B cell (primary cell): ENCODE measurements at regions not wholly inside any gene's neighbourhood (a gene's known extent, or its start where the extent isn't known, plus 50 kb on each side); places are given as distances from the start of the nearest gene placed in this dataset.

ENCODE experiments used
- ATAC-seq: fragments of 200-7000 bp; cut with Tn5 transposase; one replicate; pipeline ENCODE4 v1.10.0; 2021; ENCODE audit warnings: low read depth, mild to moderate bottlenecking, moderate number of reproducible peaks, moderate library complexity
- CTCF ChIA-PET: fragments of 350-600 bp; sonication (Branson Sonifier 250); formaldehyde crosslinking; loops from one replicate; lab custom pipeline; 2021; ENCODE audit warnings: antibody characterized with exemption, inconsistent platforms; lab: Charles Lee
- POLR2A ChIA-PET: fragments of 350-600 bp; sonication (Branson Sonifier 250); formaldehyde crosslinking; loops from one replicate; lab custom pipeline; 2021; ENCODE audit warnings: antibody characterized with exemption; lab: Charles Lee
- DNase-seq: peaks from one replicate; pipeline ENCODE4 v3.0.0; 2013
- H2AFZ ChIP-seq: 2 replicates; pipeline ENCODE4 v1.6.1; 2012; ENCODE audit warnings: mild to moderate bottlenecking, low read depth, low read length; ENCODE audit not compliant: insufficient read depth, poor library complexity, severe bottlenecking
- H3K27ac ChIP-seq, 2 donors: 1 replicate in 1 of 2; 2 replicates in 1 of 2; pipeline ENCODE4 v1.5.1; 2012 to 2013; ENCODE audit warnings: low read length in 2 of 2, mild to moderate bottlenecking in 2 of 2, moderate library complexity in 1 of 2
- H3K27me3 ChIP-seq, 4 experiments: fragments of 200-600 bp in 1 of 4; sonication (generic) in 1 of 4; replicated peaks in 1 of 4; 1 replicate in 2 of 4; 2 replicates in 2 of 4; pipeline versions ENCODE4 v1.6.1 to v1.7.0; 2013 to 2016; ENCODE audit warnings: low read length in 3 of 4, mild to moderate bottlenecking in 2 of 4, mixed read lengths in 1 of 4, moderate library complexity in 1 of 4; ENCODE audit not compliant: insufficient read depth in 4 of 4, control insufficient read depth in 3 of 4; ENCODE audit errors: control extremely low read depth in 1 of 4
- H3K36me3 ChIP-seq, 2 experiments: replicated peaks in 1 of 2; 1 replicate in 1 of 2; 2 replicates in 1 of 2; pipeline versions ENCODE4 v1.6.1 to v1.7.1; 2013; ENCODE audit warnings: low read length in 1 of 2; ENCODE audit not compliant: insufficient read depth in 2 of 2, control insufficient read depth in 1 of 2; ENCODE audit errors: control extremely low read depth in 1 of 2, extremely low read depth in 1 of 2
- H3K4me1 ChIP-seq, 2 donors: fragments of 200-600 bp in 1 of 2; sonication (generic) in 1 of 2; 1 replicate in 1 of 2; 2 replicates in 1 of 2; pipeline versions ENCODE4 v1.5.1 to v1.6.1; 2013 to 2017; ENCODE audit warnings: low read length in 2 of 2; ENCODE audit not compliant: control insufficient read depth in 2 of 2, insufficient read depth in 2 of 2
- H3K4me2 ChIP-seq: replicated peaks from 2 replicates; pipeline ENCODE3; 2012; ENCODE audit warnings: mild to moderate bottlenecking, low read depth, low read length; ENCODE audit not compliant: poor library complexity, severe bottlenecking
- H3K4me3 ChIP-seq, 5 experiments: fragments of 200-600 bp in 1 of 5; sonication (generic) in 1 of 5; 1 replicate in 3 of 5; 2 replicates in 2 of 5; pipeline versions ENCODE4 v1.5.1 to v1.7.0; 2011 to 2016; ENCODE audit warnings: low read length in 4 of 5, mild to moderate bottlenecking in 4 of 5, low read depth in 2 of 5, control low read depth in 1 of 5, moderate library complexity in 1 of 5; ENCODE audit not compliant: insufficient read depth in 1 of 5; ENCODE audit errors: control extremely low read depth in 1 of 5, extremely low read depth in 1 of 5
- H3K79me2 ChIP-seq: fragments of 200-600 bp; sonication (generic); one replicate; pipeline ENCODE4 v1.6.0; 2016; ENCODE audit warnings: low read length; ENCODE audit not compliant: control insufficient read depth, insufficient read depth
- H3K9ac ChIP-seq: fragments of 200-600 bp; sonication (generic); 2 replicates; pipeline ENCODE4 v1.6.1; 2017; ENCODE audit warnings: mild to moderate bottlenecking, low read length, moderate library complexity
- H3K9me3 ChIP-seq, 3 donors: one replicate each; pipeline versions ENCODE4 v1.6.1 to v1.7.1; 2013; ENCODE audit warnings: low read length in 2 of 3; ENCODE audit not compliant: control insufficient read depth in 2 of 3, insufficient read depth in 1 of 3; ENCODE audit errors: control extremely low read depth in 1 of 3
- H4K20me1 ChIP-seq: 2 replicates; pipeline ENCODE4 v1.6.0; 2012; ENCODE audit warnings: mild to moderate bottlenecking, low read length; ENCODE audit not compliant: insufficient read depth, control insufficient read depth, poor library complexity, severe bottlenecking
- H3K27ac Mint-ChIP-seq: one replicate; pipeline ENCODE4 v1.8.0; 2021; ENCODE audit warnings: mixed read lengths
- H3K27me3 Mint-ChIP-seq: one replicate; pipeline ENCODE4 v1.8.0; 2021; ENCODE audit warnings: mixed read lengths
- H3K4me1 Mint-ChIP-seq: one replicate; pipeline ENCODE4 v1.8.0; 2021; ENCODE audit warnings: mixed read lengths
- H3K4me3 Mint-ChIP-seq: one replicate; pipeline ENCODE4 v1.8.0; 2021; ENCODE audit warnings: mixed read lengths
- H3K9me3 Mint-ChIP-seq: one replicate; pipeline ENCODE4 v1.8.0; 2022; ENCODE audit warnings: mixed read lengths; ENCODE audit not compliant: insufficient read depth
- EZH2 ChIP-seq: IDR thresholded peaks from 2 replicates; pipeline ENCODE4 v1.6.1; 2012; ENCODE audit warnings: borderline replicate concordance, low read depth, mild to moderate bottlenecking, moderate library complexity, low read length; ENCODE audit not compliant: insufficient read depth, poor library complexity, severe bottlenecking
- WGBS: methylation state at CpG from one replicate; pipeline ENCODE4 v1.1.5; 2013; ENCODE audit warnings: missing lambda C conversion rate; ENCODE audit not compliant: insufficient coverage; 5-methylcytosine and 5-hydroxymethylcytosine counted together
- intact Hi-C: fragments of 100-400 bp; cut with micrococcal nuclease; formaldehyde crosslinking; loops from one replicate; pipeline ENCODE4 v1.10.0; 2022
- TF ChIP-seq, protein P1 (sequence below): fragments of 200-600 bp; IDR thresholded peaks from one replicate; pipeline ENCODE4 v1.8.0; 2022; ENCODE audit warnings: antibody characterized with exemption, mild to moderate bottlenecking

GRCh38 chr18:39299152-39299551 lies 1733.6 kb upstream of the CELF4 start:
- TF ChIP-seq, protein P1, sequence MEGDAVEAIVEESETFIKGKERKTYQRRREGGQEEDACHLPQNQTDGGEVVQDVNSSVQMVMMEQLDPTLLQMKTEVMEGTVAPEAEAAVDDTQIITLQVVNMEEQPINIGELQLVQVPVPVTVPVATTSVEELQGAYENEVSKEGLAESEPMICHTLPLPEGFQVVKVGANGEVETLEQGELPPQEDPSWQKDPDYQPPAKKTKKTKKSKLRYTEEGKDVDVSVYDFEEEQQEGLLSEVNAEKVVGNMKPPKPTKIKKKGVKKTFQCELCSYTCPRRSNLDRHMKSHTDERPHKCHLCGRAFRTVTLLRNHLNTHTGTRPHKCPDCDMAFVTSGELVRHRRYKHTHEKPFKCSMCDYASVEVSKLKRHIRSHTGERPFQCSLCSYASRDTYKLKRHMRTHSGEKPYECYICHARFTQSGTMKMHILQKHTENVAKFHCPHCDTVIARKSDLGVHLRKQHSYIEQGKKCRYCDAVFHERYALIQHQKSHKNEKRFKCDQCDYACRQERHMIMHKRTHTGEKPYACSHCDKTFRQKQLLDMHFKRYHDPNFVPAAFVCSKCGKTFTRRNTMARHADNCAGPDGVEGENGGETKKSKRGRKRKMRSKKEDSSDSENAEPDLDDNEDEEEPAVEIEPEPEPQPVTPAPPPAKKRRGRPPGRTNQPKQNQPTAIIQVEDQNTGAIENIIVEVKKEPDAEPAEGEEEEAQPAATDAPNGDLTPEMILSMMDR: no peak
- TF ChIP-seq EZH2: no peak
- DNase-seq (no peak), ATAC-seq (no peak)
- 93% methylated on average over 2 of the region's 4 CpGs for WGBS
- Mint-ChIP-seq H3K4me1 (no peaks in the 10 kb centered on the region), H3K4me3 (no peak overlapping the region), H3K27ac (no peak overlapping the region), H3K27me3 (no peaks in the 10 kb centered on the region), H3K9me3 (peaks cover 2% of the 10 kb centered on the region)
- intact Hi-C loops: no loop called here
- Histone ChIP-seq H2AFZ (no peak overlapping the region), H3K9me3 (peaks cover 0 to 12% (median 0%) of the 10 kb centered on the region in 3 donors), H3K9ac (no peak overlapping the region), H3K36me3 (no peaks in the 10 kb centered on the region), H3K4me1 (no peaks in the 10 kb centered on the region), H3K4me3 (no peak overlapping the region), H3K79me2 (no peaks in the 10 kb centered on the region), H3K27me3 (no peaks in the 10 kb centered on the region), H4K20me1 (no peaks in the 10 kb centered on the region), H3K27ac (no peak overlapping the region), H3K4me2 (no peak overlapping the region)
- ChIA-PET CTCF (no interaction called here), POLR2A (no interaction called here)

GRCh38 chr18:39297225-39297624 lies 1731.6 kb upstream of the CELF4 start:
- CTCF ChIA-PET: no interaction called here
- H3K4me1 Mint-ChIP-seq: no peaks in the 10 kb centered on the region
- no peaks in the 10 kb centered on the region for H3K79me2 ChIP-seq
- H3K4me3 ChIP-seq: no peak overlapping the region
- H3K36me3 ChIP-seq: no peaks in the 10 kb centered on the region
- no peaks in the 10 kb centered on the region for H3K27me3 ChIP-seq
- H3K4me2 ChIP-seq: no peak overlapping the region
- POLR2A ChIA-PET: no interaction called here
- intact Hi-C loops: no loop called here
- H3K27me3 Mint-ChIP-seq: no peaks in the 10 kb centered on the region
- no peak for DNase-seq
- no CpG with 5 or more reads among the region's 1 CpG for WGBS
- H2AFZ ChIP-seq: no peak overlapping the region
- H3K4me3 Mint-ChIP-seq: no peak overlapping the region
- no peaks in the 10 kb centered on the region for H3K4me1 ChIP-seq
- no peak overlapping the region for H3K9ac ChIP-seq
- no peaks in the 10 kb centered on the region for H4K20me1 ChIP-seq
- no peak overlapping the region for H3K27ac ChIP-seq
- ATAC-seq: no peak
- peaks cover 0 to 12% (median 0%) of the 10 kb centered on the region in 3 donors for H3K9me3 ChIP-seq
- peaks cover 2% of the 10 kb centered on the region for H3K9me3 Mint-ChIP-seq
- TF ChIP-seq, protein P1: no peak
- TF ChIP-seq EZH2: no peak
- H3K27ac Mint-ChIP-seq: no peak overlapping the region
